C4-2B (cell line): ENCODE measurements at regions not wholly inside any gene's neighbourhood (a gene's known extent, or its start where the extent isn't known, plus 50 kb on each side); places are given as distances from the start of the nearest gene placed in this dataset.

ENCODE experiments used
- ZFX ChIP-seq: fragments of 450-650 bp; IDR thresholded peaks from 2 replicates; pipeline ENCODE4 v1.6.1; 2017
- TF ChIP-seq, protein P1 (sequence below): fragments of 450-650 bp; conservative IDR thresholded peaks from 2 replicates; pipeline ENCODE4 v1.5.1; 2017; ENCODE audit warnings: mild to moderate bottlenecking

DNA sequence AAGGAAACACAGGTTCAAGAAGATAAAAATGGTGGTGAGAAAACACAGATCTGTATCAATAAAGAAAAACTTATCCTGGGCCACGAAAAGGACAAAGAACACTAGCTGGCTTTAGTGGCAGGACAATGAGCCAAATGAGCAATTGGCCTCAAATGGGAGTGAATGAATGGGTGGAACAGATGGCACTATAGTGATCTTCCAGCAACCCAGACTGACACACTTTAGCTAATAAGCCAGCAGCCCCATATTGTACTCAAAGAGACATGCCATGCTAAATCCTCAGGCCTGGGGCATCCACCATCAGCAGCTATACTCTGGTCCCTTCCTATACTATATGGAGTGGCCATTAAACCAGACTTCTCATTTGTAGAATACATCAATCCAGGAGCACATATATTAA lies 60.0 kb upstream of the GADL1 start:
- TF ChIP-seq, protein P1, sequence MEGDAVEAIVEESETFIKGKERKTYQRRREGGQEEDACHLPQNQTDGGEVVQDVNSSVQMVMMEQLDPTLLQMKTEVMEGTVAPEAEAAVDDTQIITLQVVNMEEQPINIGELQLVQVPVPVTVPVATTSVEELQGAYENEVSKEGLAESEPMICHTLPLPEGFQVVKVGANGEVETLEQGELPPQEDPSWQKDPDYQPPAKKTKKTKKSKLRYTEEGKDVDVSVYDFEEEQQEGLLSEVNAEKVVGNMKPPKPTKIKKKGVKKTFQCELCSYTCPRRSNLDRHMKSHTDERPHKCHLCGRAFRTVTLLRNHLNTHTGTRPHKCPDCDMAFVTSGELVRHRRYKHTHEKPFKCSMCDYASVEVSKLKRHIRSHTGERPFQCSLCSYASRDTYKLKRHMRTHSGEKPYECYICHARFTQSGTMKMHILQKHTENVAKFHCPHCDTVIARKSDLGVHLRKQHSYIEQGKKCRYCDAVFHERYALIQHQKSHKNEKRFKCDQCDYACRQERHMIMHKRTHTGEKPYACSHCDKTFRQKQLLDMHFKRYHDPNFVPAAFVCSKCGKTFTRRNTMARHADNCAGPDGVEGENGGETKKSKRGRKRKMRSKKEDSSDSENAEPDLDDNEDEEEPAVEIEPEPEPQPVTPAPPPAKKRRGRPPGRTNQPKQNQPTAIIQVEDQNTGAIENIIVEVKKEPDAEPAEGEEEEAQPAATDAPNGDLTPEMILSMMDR = no peak
- no peak for TF ChIP-seq ZFX
